ENCODE measurements at regions not wholly inside any gene's neighbourhood (a gene's known extent, or its start where the extent isn't known, plus 50 kb on each side); places are given as distances from the start of the nearest gene placed in this dataset.

DNA sequence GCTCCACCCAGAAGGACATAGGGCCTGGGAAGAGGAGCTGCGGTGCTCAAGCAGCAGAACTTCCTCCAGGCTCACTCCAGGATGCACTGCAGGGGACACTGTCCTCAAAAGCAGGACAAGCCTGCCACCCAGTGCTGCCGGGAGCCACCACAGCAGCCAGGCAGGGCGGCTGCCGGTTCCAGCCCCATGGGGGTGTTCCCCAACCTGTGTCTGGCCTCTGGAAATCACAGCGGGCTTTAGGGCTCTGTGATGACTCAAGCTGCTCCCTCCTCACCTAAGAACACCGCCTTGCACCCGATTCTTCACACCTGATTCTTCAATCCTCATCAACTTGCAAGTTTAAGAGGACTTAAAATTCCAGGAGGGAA lies 71.9 kb upstream of the SLC6A11 start:
- TF ChIP-seq, protein P1, sequence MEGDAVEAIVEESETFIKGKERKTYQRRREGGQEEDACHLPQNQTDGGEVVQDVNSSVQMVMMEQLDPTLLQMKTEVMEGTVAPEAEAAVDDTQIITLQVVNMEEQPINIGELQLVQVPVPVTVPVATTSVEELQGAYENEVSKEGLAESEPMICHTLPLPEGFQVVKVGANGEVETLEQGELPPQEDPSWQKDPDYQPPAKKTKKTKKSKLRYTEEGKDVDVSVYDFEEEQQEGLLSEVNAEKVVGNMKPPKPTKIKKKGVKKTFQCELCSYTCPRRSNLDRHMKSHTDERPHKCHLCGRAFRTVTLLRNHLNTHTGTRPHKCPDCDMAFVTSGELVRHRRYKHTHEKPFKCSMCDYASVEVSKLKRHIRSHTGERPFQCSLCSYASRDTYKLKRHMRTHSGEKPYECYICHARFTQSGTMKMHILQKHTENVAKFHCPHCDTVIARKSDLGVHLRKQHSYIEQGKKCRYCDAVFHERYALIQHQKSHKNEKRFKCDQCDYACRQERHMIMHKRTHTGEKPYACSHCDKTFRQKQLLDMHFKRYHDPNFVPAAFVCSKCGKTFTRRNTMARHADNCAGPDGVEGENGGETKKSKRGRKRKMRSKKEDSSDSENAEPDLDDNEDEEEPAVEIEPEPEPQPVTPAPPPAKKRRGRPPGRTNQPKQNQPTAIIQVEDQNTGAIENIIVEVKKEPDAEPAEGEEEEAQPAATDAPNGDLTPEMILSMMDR (IDR thresholded peaks at IDR 0.05; ENCODE audit: low read depth, low read length, missing control alignments): no peak
- H3K4me3 ChIP-seq (replicated peaks; ENCODE audit: low read depth, low read length): no peak overlapping the region
- no peak for DNase-seq (ENCODE audit: extremely low read depth, low read depth)

DNA sequence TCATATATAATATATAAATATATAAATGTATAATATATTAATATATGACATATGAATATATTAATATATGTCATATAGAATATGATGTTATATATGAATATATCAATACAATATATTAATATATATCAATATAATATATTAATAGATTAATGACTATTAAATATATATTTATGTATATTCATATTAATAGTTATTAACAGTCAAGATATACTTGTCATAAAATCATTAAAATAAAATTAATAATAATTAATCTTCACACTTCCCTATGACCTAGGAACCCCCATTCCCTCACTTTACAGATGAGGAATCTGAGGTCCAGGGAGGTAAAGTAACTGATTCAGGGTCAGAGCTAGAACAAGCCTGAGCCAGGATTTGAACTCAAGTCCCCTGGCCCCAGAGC lies 70.6 kb upstream of the SLC6A11 start:
- H3K4me3 ChIP-seq (replicated peaks; ENCODE audit: low read depth, low read length): no peak overlapping the region
- TF ChIP-seq, protein P1 (IDR thresholded peaks at IDR 0.05; ENCODE audit: low read depth, low read length, missing control alignments): no peak
- DNase-seq (ENCODE audit: extremely low read depth, low read depth): no peak

DNA sequence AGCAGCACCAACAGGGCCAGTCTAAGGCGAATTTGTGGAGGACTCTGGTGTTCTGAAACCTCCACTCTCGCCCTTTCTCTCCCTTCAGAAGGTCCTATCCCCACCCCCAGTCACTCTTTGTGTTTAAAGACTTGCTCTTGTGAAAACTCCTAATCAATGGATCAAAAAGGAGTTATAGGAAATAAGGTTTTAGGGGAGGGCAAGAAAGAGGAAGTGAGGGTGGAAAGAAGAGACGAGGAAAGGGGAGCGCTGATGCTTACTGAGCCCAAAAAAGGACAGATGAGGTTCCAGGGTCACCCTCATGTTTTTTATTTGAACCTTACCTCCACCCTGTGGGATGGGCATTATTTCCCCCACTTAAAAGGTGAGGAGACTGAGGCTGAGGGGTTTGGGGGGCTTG lies 70.0 kb upstream of the SLC6A11 start:
- TF ChIP-seq, protein P1 (IDR thresholded peaks at IDR 0.05; ENCODE audit: low read depth, low read length, missing control alignments): no peak
- H3K4me3 ChIP-seq (replicated peaks; ENCODE audit: low read depth, low read length): no peak overlapping the region
- DNase-seq (ENCODE audit: extremely low read depth, low read depth): no peak

DNA sequence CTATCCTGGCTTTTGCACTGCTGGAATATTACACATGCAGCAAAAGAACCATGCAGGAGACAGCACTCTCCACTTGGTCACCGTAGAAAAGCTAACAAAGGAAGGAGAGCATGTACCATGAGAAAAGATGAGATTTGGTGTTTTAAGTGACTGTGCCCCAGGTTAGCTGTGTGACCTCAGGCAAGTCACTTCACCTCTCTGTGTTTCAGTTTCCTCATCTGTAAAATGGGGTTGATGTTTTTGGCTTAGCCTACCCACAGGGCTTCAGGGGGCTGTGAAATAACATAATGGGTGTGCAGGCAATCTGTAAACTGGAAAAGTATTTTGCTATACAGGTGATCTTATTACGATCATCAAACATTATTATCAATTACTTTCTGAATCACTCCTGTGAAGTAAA lies 69.3 kb upstream of the SLC6A11 start:
- no peak overlapping the region for H3K4me3 ChIP-seq (replicated peaks; ENCODE audit: low read depth, low read length)
- TF ChIP-seq, protein P1 (IDR thresholded peaks at IDR 0.05; ENCODE audit: low read depth, low read length, missing control alignments): no peak
- no peak for DNase-seq (ENCODE audit: extremely low read depth, low read depth)

DNA sequence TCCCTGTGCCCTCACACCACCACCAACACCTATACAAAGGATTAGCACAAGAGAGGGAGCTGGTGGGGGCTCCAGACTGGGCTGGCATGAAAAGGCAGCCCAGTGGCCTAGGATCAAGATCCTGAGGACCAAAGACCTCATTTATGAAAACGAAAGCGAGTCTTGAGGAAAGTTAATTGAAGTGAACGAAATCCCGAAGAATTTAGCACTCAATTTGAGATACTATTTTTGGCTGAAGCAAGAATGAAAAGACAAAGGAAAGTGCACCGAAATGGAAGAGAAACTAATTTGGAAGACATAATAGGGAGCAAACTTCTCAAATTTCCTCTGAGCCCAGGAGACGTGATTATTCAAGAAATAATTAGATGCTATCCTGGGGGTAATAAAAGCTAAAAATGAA lies 68.7 kb upstream of the SLC6A11 start:
- no peak for DNase-seq (ENCODE audit: extremely low read depth, low read depth)
- TF ChIP-seq, protein P1 (IDR thresholded peaks at IDR 0.05; ENCODE audit: low read depth, low read length, missing control alignments): no peak

DNA sequence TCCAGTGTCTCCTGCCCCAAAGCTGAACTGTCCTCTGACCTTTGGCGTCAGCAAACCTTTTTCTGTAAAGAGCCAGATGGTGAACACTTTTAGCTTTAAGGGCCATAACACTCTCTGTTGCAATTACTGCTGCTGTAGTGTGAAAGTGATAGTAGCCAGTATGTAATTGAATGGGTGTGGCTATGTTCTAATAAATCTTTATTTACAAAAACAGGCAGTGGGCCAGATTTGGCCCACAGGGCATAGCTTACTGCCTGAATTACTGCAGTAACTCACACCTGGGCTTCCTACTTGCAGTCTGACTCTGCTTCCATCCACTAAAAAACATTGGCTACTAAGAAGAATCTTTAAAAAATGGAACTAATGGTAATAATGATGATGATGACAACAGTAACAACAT lies 68.0 kb upstream of the SLC6A11 start:
- no peak overlapping the region for H3K4me3 ChIP-seq (replicated peaks; ENCODE audit: low read depth, low read length)
- TF ChIP-seq, protein P1 (IDR thresholded peaks at IDR 0.05; ENCODE audit: low read depth, low read length, missing control alignments): no peak
- no peak for DNase-seq (ENCODE audit: extremely low read depth, low read depth)

More for the DNA sequence above, 68.7 kb upstream of the SLC6A11 start:
- H3K4me3 ChIP-seq (replicated peaks; ENCODE audit: low read depth, low read length): no peak overlapping the region

DNA sequence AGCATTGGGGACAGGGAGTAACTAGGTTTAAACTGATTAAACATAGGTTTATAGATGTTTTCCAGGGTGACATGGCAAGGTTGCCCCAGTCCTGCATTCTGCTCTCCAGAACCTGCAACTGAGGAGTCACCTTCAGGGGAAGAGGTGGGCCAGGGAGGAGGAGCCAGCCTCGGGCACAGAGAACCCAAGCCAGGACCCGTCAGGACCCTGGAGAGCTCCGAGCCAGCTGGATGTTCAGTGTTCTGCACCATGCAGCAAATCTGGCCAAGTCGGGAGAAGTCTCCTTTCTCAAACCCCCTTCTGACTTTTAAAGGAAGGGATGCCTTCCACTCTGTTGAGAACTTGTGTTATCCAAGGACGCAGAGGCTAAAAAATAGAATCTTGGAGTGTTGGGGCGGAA lies 62.1 kb upstream of the SLC6A11 start:
- no peak for DNase-seq (ENCODE audit: extremely low read depth, low read depth)
- TF ChIP-seq, protein P1 (IDR thresholded peaks at IDR 0.05; ENCODE audit: low read depth, low read length, missing control alignments): no peak
- no peak overlapping the region for H3K4me3 ChIP-seq (replicated peaks; ENCODE audit: low read depth, low read length)

All from HFF-Myc (cell line).